LNCaP clone FGC (cell line): ENCODE measurements at regions not wholly inside any gene's neighbourhood (a gene's known extent, or its start where the extent isn't known, plus 50 kb on each side); places are given as distances from the start of the nearest gene placed in this dataset.

Experiments used
- DNase-seq: peaks from one replicate; pipeline ENCODE4 v3.0.0-alpha.2; 2011; ENCODE audit warnings: low read depth
- H3K4me3 ChIP-seq: 2 replicates; pipeline ENCODE4 v1.5.1; 2011; ENCODE audit warnings: mild to moderate bottlenecking, low read depth, low read length, control low read depth
- CTCF ChIP-seq: IDR thresholded peaks from 2 replicates; pipeline ENCODE4 v1.5.1; 2012; ENCODE audit warnings: mild to moderate bottlenecking; ENCODE audit not compliant: control insufficient read depth, insufficient read depth; ENCODE audit errors: extremely low read depth

- TF ChIP-seq CTCF: peak; percentile 19; the same call in 1 of the 2 replicates
Observed at GRCh38 chr7:157467496-157468212, 130.8 kb downstream of the DNAJB6 start.

GRCh38 chr7:157468221-157469111 is 131.7 kb downstream of the DNAJB6 start:
- no peak for DNase-seq
- no peak for TF ChIP-seq CTCF
- no peak overlapping the region for H3K4me3 ChIP-seq

More at GRCh38 chr7:157467496-157468212, 130.8 kb downstream of the DNAJB6 start:
- DNase-seq: no peak
- no peak overlapping the region for H3K4me3 ChIP-seq

- no peak for DNase-seq
- TF ChIP-seq CTCF: no peak
Observed at GRCh38 chr7:157469181-157470016, 132.6 kb downstream of the DNAJB6 start.

GRCh38 chr7:157470017-157470322 is 133.2 kb downstream of the DNAJB6 start:
- TF ChIP-seq CTCF: no peak
- H3K4me3 ChIP-seq: no peak overlapping the region
- DNase-seq: no peak

More at GRCh38 chr7:157469181-157470016, 132.6 kb downstream of the DNAJB6 start:
- H3K4me3 ChIP-seq: no peak overlapping the region

- no peak for TF ChIP-seq CTCF
- no peak overlapping the region for H3K4me3 ChIP-seq
- DNase-seq: no peak
Observed at GRCh38 chr7:157470701-157471131, 133.9 kb downstream of the DNAJB6 start.

GRCh38 chr7:157471259-157472125 is 134.7 kb downstream of the DNAJB6 start:
- H3K4me3 ChIP-seq: no peak overlapping the region
- DNase-seq: no peak
- no peak for TF ChIP-seq CTCF
